ENCODE measurements at regions not wholly inside any gene's neighbourhood (a gene's known extent, or its start where the extent isn't known, plus 50 kb on each side); places are given as distances from the start of the nearest gene placed in this dataset.
"Not testable (repeated sequence)": the region's sequence is repeated elsewhere in the genome, so short reads cannot be mapped to it uniquely, and the experiment has no call there.

DNA sequence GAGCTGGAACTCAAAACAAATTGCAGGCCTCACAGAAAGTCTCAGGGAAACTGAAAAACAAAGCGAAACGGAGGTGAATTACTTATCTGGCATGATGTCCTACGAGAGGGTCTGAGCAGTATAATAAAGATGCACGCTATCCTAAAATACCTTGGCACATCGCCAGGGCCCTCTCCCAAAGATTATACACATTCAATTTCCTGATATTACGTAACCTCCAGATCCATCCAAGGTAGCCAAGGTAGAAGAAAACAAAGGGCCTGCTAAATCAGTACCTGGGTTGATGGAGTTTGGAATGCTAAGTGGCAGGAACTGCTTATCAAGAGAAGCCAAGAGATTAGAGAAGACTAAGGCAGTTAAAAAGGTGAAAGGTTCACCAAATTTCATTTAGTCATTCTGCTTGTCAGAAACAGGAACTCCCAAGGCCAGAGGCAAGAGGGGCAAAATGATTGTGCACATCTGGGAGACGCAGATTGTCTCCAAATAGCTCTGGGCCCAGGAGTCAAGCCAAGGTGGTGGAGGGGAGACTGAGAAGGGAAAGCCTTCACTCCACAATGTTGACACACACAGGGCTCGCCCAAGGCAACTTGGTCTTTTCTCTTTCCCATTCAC lies 236.8 kb upstream of the ATP5MC3 start:
- DNase-seq (ENCODE audit: low read depth in 2 of 2) = no peak

DNA sequence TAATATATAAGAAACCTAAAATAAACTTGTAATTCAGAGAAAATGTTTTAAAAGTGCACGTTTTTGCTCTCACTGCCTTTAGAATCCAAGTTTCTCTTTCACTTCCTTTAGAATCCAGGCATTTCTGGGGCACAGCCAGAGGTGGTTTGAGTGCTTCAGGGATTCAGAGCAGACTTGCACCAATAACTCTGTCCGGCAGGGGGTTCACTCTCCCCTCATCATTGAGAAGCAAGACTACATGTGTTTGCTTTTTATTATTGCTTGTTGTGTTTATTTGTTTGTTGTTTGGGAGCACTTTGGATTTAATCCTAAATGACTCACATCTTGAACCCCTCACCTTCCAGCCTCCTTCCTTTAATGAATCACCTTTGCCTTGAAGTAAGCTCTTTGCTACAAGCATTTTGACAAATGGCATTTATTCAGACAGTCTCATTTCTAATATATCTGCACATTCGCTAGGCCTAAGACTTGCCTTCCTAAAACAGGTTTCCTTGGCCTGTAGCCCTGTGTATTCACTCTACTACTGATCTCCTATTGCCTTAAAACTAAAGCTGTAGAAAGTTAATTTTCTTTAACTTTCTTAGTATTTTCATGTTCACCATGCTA lies 233.5 kb upstream of the ATP5MC3 start:
- peak; percentile 20 to 26 for DNase-seq (ENCODE audit: low read depth in 2 of 2)

- DNase-seq (ENCODE audit: low read depth in 2 of 2) = no peak
These were observed 232.8 kb upstream of the ATP5MC3 start for GRCh38 chr2:175414191-175414881.

DNA sequence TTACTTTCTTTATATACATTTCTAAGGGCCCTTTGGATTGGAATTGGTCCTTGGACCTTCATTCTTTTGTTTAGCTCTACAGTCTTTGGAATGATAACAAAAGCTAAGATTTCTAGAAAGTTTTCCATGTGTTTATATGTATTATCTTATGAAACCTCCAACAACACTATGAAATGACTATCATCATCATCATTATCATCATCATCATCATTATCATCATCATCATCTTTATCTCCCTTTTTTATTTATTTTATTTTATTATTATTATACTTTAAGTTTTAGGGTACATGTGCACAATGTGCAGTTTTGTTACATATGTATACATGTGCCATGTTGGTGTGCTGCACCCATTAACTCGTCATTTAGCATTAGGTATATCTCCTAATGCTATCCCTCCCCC lies 229.4 kb upstream of the ATP5MC3 start:
- DNase-seq (ENCODE audit: low read depth in 2 of 2) = not testable (repeated sequence)

- DNase-seq (ENCODE audit: low read depth in 2 of 2) = no peak
These were observed 223.3 kb upstream of the ATP5MC3 start for GRCh38 chr2:175404839-175405238.

DNA sequence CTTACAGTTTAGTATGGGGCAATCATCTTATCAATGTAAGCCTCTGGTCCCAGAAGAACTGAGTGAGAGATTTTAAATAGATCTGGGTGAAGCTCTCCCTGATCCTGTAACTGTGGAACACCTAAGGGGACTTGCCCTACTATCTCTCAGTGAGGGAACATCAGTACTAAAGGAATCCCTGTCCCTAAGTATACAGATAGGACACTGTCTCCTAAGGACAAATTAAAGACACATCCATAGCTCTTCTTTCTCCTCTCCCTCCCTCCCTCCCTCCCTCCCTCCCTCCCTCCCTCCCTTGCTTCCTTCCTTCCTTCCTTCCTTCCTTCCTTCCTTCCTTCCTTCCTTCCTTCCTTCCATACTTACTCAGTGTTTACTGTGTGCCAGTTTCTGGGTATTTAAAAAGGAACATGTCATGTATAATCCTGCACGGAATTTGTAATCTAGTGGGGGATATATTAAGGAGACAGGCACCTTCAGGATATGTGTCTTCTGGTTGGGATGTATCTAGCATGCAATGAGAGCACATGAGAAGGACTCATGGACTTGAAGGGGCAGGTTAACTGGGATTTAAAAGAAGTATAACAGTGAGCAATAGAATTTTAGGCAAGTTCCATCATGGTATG lies 222.2 kb upstream of the ATP5MC3 start:
- DNase-seq (ENCODE audit: low read depth in 2 of 2) = no peak

GRCh38 chr2:175402571-175402970 lies 221.1 kb upstream of the ATP5MC3 start:
- no peak for DNase-seq (ENCODE audit: low read depth in 2 of 2)

- no peak for DNase-seq (ENCODE audit: low read depth in 2 of 2)
These were observed 220.5 kb upstream of the ATP5MC3 start for GRCh38 chr2:175401956-175402469.

DNA sequence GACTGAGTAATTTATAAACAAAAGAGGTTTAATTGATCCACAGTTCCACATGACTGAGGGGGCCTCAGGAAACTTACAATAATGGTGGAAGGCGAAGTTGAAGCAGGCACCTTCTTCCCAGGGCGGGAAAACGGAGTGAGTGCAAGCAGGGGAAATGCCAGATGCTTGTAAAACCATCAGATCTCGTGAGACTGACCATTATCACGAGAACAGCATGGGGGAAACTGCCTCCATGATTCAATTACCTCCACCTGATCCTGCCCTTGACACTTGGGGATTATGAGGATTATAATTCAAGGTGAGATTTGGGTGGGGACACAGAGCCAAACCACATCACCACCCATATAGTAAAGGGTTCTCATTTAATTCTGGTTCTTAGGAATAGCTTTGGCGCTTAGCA lies 219.5 kb upstream of the ATP5MC3 start:
- no peak for DNase-seq (ENCODE audit: low read depth in 2 of 2)

GRCh38 chr2:175399326-175399725 lies 217.8 kb upstream of the ATP5MC3 start:
- no peak for DNase-seq (ENCODE audit: low read depth in 2 of 2)

DNA sequence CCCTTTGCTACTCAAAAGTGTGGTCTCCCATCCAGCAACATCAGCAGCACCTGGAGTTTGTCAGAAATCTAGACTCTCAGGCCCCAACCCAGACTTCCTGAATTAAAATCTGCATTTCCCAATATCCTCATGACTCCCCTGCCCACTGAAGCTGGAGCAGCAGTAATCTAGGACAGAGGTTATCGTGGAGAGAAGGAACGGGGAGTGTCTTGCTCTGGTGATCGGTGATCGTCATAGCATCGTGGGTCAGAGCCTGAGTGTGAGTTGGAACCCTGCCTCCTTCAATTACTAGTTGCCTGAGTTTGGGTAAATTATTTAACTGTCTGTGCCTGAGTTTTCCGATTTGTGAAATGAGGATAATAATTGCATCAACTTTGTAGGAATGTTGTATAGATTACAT lies 217.3 kb upstream of the ATP5MC3 start:
- DNase-seq (ENCODE audit: low read depth in 2 of 2) = no peak

GRCh38 chr2:175396696-175397095 lies 215.2 kb upstream of the ATP5MC3 start:
- no peak for DNase-seq (ENCODE audit: low read depth in 2 of 2)

- DNase-seq (ENCODE audit: low read depth in 2 of 2) = no peak
These were observed 212.3 kb upstream of the ATP5MC3 start for GRCh38 chr2:175393851-175394250.

- DNase-seq (ENCODE audit: low read depth in 2 of 2) = no peak
These were observed 201.8 kb upstream of the ATP5MC3 start for GRCh38 chr2:175383286-175383685.

DNA sequence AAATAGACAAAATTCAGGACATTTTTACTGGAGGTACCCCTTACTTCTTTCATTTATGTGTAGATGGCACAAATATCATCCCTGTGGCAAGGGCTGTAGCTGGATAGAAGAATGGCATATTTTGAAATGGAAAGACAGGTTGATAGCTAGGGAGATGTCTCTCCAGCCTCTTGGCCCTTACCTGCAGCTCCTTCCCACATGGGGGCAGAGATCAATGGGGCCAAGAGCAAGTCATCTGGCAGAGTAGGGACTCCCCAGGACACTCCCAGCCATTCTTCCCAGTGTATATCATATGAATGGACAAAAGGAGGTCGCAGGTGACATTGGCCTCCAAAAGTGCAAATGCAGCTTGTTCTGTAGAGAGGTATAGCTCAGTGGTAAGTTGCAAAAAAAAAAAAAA lies 192.2 kb upstream of the ATP5MC3 start:
- no peak for DNase-seq (ENCODE audit: low read depth in 2 of 2)

DNA sequence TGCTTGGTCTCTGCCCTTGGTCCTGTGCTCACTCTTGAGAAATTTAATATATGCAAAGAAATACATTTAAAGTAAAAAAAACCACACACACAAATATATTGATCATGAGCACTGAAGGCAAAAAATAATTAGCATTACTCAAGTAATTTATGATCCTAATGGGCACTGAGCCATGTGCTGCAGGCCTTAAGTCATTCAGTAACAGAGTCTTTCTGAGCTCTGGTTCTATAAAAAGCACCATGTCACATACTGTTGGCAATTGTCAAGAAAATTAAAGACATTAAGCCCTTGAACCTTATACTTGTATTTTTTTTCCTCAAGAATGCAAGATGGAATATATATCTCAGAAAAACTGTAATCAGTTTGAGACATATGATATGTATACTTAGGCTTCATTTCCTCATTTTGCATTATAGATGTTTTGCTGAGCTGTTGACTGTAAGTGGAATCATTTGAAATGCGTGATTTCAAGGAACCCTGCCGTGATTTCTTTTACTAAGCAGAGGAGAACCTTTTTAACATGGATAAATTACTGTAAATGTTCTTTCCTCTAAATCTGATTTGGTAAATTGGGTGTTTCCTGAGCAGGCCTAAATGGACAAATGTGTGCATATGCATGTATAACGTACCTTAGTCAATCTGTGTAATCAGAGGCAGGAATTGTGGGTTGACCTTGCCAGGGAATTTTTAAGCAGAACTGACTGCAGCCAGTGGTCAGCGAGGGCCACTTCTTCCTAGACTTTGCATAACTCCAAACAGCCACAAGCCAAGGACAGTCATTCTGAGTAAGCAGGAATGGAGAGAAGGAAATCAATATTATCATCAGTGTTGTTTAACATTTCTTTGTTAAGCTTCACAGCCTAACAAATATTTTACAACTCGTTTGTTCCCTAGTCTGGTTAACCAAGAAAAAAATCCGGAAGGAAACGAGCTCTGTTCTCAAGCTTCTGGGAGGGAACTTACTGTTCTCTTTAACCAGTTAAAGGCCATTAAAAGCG lies 191.5 kb upstream of the ATP5MC3 start:
- no peak for DNase-seq (ENCODE audit: low read depth in 2 of 2)

DNA sequence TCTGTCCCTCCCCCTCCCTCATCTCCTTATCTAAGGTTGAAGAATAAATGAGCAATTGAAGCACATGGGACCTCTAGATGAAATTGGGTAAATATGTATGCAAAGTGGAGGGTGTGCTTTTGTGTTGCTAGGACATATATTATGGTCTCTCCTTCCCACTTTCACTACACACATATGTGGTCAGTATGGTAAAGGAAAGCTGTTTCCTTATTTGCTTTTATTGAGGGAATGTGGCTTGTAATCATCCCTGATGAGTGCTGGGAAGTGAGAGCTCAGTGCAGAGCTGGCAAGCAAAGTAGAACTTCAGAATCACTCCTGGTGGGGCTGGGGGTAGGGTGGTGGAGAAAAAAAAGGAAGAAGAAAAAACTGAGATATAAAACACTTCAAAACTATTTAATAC lies 189.9 kb upstream of the ATP5MC3 start:
- DNase-seq (ENCODE audit: low read depth in 2 of 2) = no peak

- DNase-seq (ENCODE audit: low read depth in 2 of 2) = peak; percentile 6 to 13
These were observed 185.3 kb upstream of the ATP5MC3 start for GRCh38 chr2:175366815-175367214.

DNA sequence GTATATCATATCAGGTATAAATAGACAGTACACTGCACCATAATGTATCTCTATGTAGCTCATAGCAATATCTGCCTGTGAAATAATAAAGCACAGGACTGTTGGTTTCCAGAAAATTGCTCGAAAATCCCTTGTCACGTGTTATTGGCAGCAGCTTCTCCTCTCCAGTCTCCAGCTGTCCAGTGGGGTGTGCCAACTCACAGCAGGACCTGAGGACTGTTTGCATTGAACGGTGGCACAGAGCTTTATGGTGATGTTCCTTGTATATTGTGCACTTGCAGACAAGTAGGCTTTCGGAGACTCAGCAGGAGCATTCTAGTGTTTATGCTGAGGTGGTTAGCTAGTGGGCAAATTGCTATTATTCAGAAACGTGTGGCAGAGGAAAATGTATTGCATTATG lies 182.2 kb upstream of the ATP5MC3 start:
- DNase-seq (ENCODE audit: low read depth in 2 of 2) = no peak

DNA sequence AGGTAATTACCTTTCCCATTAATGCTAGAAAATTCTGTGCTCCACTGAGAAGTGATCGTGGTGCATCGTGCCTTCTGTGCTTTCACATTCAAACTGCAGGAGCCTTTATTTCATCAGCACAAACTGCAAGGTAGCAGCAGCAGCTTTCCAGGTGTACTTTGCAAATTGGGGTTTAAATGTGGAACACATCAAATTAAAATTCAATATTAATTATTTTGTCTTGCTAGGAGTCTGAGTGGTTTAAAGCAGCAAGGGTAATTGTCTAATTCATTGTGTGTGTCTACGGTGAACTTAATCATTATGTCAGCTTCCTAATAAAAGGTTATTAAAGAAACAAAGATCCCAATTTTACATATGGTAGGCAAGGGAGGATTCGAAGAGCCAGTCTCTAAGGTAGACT lies 180.8 kb upstream of the ATP5MC3 start:
- DNase-seq (ENCODE audit: low read depth in 2 of 2) = no peak

GRCh38 chr2:175359710-175360109 lies 178.2 kb upstream of the ATP5MC3 start:
- DNase-seq (ENCODE audit: low read depth in 2 of 2) = no peak

All from fibroblast of skin of left biceps (primary cell).